Gastrocnemius medialis (tissue), 4 donors: ENCODE measurements at regions not wholly inside any gene's neighbourhood (a gene's known extent, or its start where the extent isn't known, plus 50 kb on each side); places are given as distances from the start of the nearest gene placed in this dataset.

Experiments
- ATAC-seq, 2 donors: fragments of 150-250 bp; one replicate each; pipeline ENCODE4 v1.9.1; 2016
- DNase-seq, 2 donors: peaks; one replicate each; pipeline ENCODE4 v3.0.0-alpha.2; 2019
- H3K27ac ChIP-seq, 4 donors: fragments of 200-600 bp; sonication (generic); 1 replicate in 1 of 4; 2 replicates in 3 of 4; pipeline ENCODE4 v1.5.1; 2016 to 2018; ENCODE audit warnings: mild to moderate bottlenecking in 2 of 4, moderate library complexity in 1 of 4
- H3K27me3 ChIP-seq, 3 donors: fragments of 200-600 bp; sonication (generic) in 2 of 3; 1 replicate in 1 of 3; 2 replicates in 2 of 3; pipeline versions ENCODE4 v1.5.1 to v1.6.0; 2016 to 2019; ENCODE audit warnings: mild to moderate bottlenecking in 1 of 3, moderate library complexity in 1 of 3
- H3K36me3 ChIP-seq, 2 donors: fragments of 200-600 bp; sonication (generic) in 1 of 2; one replicate each; pipeline ENCODE4 v1.5.1; 2017 to 2018
- H3K4me1 ChIP-seq, 2 donors: fragments of 200-600 bp; sonication (generic) in 1 of 2; one replicate each; pipeline ENCODE4 v1.5.1; 2016 to 2017; ENCODE audit warnings: mild to moderate bottlenecking in 2 of 2
- H3K4me3 ChIP-seq, 4 donors: fragments of 200-600 bp; sonication (generic) in 3 of 4; 1 replicate in 1 of 4; 2 replicates in 3 of 4; pipeline ENCODE4 v1.5.1; 2016 to 2019; ENCODE audit warnings: mild to moderate bottlenecking in 2 of 4
- H3K9me3 ChIP-seq, 3 donors: fragments of 200-600 bp; sonication (generic) in 2 of 3; 1 replicate in 1 of 3; 2 replicates in 2 of 3; pipeline ENCODE4 v1.5.1; 2016 to 2019
- CTCF ChIP-seq, 5 experiments: fragments of 450-650 bp in 3 of 5; fragments of 200-600 bp in 2 of 5; sonication (generic) in 2 of 5; IDR thresholded peaks in 4 of 5; conservative IDR thresholded peaks in 1 of 5; 1 replicate in 4 of 5; 2 replicates in 1 of 5; pipeline ENCODE4 v1.5.1; 2016 to 2019; ENCODE audit warnings: antibody characterized with exemption in 5 of 5, mild to moderate bottlenecking in 3 of 5, moderate library complexity in 3 of 5
- POLR2A ChIP-seq, 2 donors: fragments of 450-650 bp; IDR thresholded peaks; one replicate each; pipeline ENCODE4 v1.6.1; 2017; ENCODE audit warnings: antibody characterized with exemption in 2 of 2, mild to moderate bottlenecking in 2 of 2, moderate library complexity in 2 of 2
- in situ Hi-C, 4 donors: fragments of 200-750 bp; cut with MboI; loops; one replicate each; pipeline versions ENCODE4 v1.15.0 to v1.8.0; 2017; ENCODE audit warnings: low sequenced_read_pairs in 4 of 4
- intact Hi-C: fragments of 100-400 bp; cut with DNase I; formaldehyde crosslinking; loops from one replicate; pipeline ENCODE4 v1.15.1; 2023; ENCODE audit warnings: low total_unique reads

GRCh38 chr13:77448689-77449088 is 86.8 kb upstream of the SCEL start:
- H3K4me1 ChIP-seq: no peaks in the 10 kb centered on the region
- TF ChIP-seq CTCF (IDR thresholded peaks at IDR 0.05 in 4 of 5, conservative IDR thresholded peaks at IDR 0.05 in 1 of 5): no peak
- no peak for TF ChIP-seq POLR2A (IDR thresholded peaks at IDR 0.05)
- H3K9me3 ChIP-seq: no peaks in the 10 kb centered on the region
- no peak overlapping the region for H3K27ac ChIP-seq
- no peaks in the 10 kb centered on the region for H3K27me3 ChIP-seq
- H3K36me3 ChIP-seq: no peaks in the 10 kb centered on the region
- intact Hi-C loops: no loop called here
- DNase-seq: peak in 1 of 2 donors; percentile 14
- ATAC-seq: no peak
- H3K4me3 ChIP-seq: no peak overlapping the region
- in situ Hi-C loops: no loop called here

- DNase-seq (no peak), ATAC-seq (no peak)
- Histone ChIP-seq H3K36me3 (no peaks in the 10 kb centered on the region), H3K27ac (no peak overlapping the region), H3K9me3 (no peaks in the 10 kb centered on the region), H3K4me1 (no peaks in the 10 kb centered on the region), H3K27me3 (no peaks in the 10 kb centered on the region), H3K4me3 (no peak overlapping the region)
- intact Hi-C loops: no loop called here
- in situ Hi-C loops: no loop called here
- TF ChIP-seq CTCF (IDR thresholded peaks at IDR 0.05 in 4 of 5, conservative IDR thresholded peaks at IDR 0.05 in 1 of 5): no peak
- no peak for TF ChIP-seq POLR2A (IDR thresholded peaks at IDR 0.05)
Observed at GRCh38 chr13:77443511-77443910, 92.0 kb upstream of the SCEL start.

GRCh38 chr13:77437267-77437666 is 98.2 kb upstream of the SCEL start:
- ATAC-seq (no peak), DNase-seq (no peak)
- no peaks in the 10 kb centered on the region for H3K9me3 ChIP-seq
- no peaks in the 10 kb centered on the region for H3K27me3 ChIP-seq
- H3K36me3 ChIP-seq: no peaks in the 10 kb centered on the region
- in situ Hi-C loops (no loop called here), intact Hi-C loops (no loop called here)
- H3K4me3 ChIP-seq: no peak overlapping the region
- H3K27ac ChIP-seq: no peak overlapping the region
- TF ChIP-seq POLR2A (IDR thresholded peaks at IDR 0.05): no peak
- no peak for TF ChIP-seq CTCF (IDR thresholded peaks at IDR 0.05 in 4 of 5, conservative IDR thresholded peaks at IDR 0.05 in 1 of 5)
- H3K4me1 ChIP-seq: no peaks in the 10 kb centered on the region

- Histone ChIP-seq H3K36me3 (no peaks in the 10 kb centered on the region), H3K4me1 (no peaks in the 10 kb centered on the region), H3K27me3 (no peaks in the 10 kb centered on the region), H3K27ac (no peak overlapping the region), H3K4me3 (no peak overlapping the region), H3K9me3 (no peaks in the 10 kb centered on the region)
- intact Hi-C loops (no loop called here), in situ Hi-C loops (no loop called here)
- TF ChIP-seq CTCF (IDR thresholded peaks at IDR 0.05 in 4 of 5, conservative IDR thresholded peaks at IDR 0.05 in 1 of 5) (no peak), POLR2A (IDR thresholded peaks at IDR 0.05) (no peak)
- ATAC-seq (no peak), DNase-seq (no peak)
Observed at GRCh38 chr13:77434289-77434688, 101.2 kb upstream of the SCEL start.

- intact Hi-C loops: no loop called here
- no peaks in the 10 kb centered on the region for H3K36me3 ChIP-seq
- in situ Hi-C loops: no loop called here
- no peaks in the 10 kb centered on the region for H3K4me1 ChIP-seq
- no peak overlapping the region for H3K4me3 ChIP-seq
- TF ChIP-seq POLR2A (IDR thresholded peaks at IDR 0.05) (no peak), CTCF (IDR thresholded peaks at IDR 0.05 in 4 of 5, conservative IDR thresholded peaks at IDR 0.05 in 1 of 5) (no peak)
- H3K27me3 ChIP-seq: no peaks in the 10 kb centered on the region
- DNase-seq: no peak
- no peak overlapping the region for H3K27ac ChIP-seq
- no peaks in the 10 kb centered on the region for H3K9me3 ChIP-seq
- ATAC-seq: no peak
Observed at GRCh38 chr13:77431449-77431848, 104.1 kb upstream of the SCEL start.
